ENCODE measurements at regions not wholly inside any gene's neighbourhood (a gene's known extent, or its start where the extent isn't known, plus 50 kb on each side); places are given as distances from the start of the nearest gene placed in this dataset.
"Not testable (repeated sequence)": the region's sequence is repeated elsewhere in the genome, so short reads cannot be mapped to it uniquely, and the experiment has no call there.

- Histone ChIP-seq H3K9me3 (ENCODE audit: control insufficient read depth, low read length) (peaks cover 5% of the 10 kb centered on the region), H3K9ac (ENCODE audit: low read length) (no peak overlapping the region), H3K4me3 (ENCODE audit: low read length) (no peak overlapping the region), H3K27me3 (replicated peaks; ENCODE audit: control insufficient read depth, insufficient read depth, low read length) (no peaks in the 10 kb centered on the region), H3K4me1 (ENCODE audit: control insufficient read depth, insufficient read depth, low read length) (no peaks in the 10 kb centered on the region), H3K36me3 (ENCODE audit: control insufficient read depth, insufficient read depth, low read length, severe bottlenecking) (no peaks in the 10 kb centered on the region)
- DNase-seq (ENCODE audit: low read depth): no peak
These were observed 93.6 kb upstream of the TMTC2 start for GRCh38 chr12:82593143-82593542.

GRCh38 chr12:82593901-82594396 is 92.8 kb upstream of the TMTC2 start:
- no peaks in the 10 kb centered on the region for H3K27me3 ChIP-seq (replicated peaks; ENCODE audit: control insufficient read depth, insufficient read depth, low read length)
- no peak overlapping the region for H3K9ac ChIP-seq (ENCODE audit: low read length)
- H3K4me3 ChIP-seq (ENCODE audit: low read length): no peak overlapping the region
- H3K4me1 ChIP-seq (ENCODE audit: control insufficient read depth, insufficient read depth, low read length): no peaks in the 10 kb centered on the region
- no peaks in the 10 kb centered on the region for H3K9me3 ChIP-seq (ENCODE audit: control insufficient read depth, low read length)
- DNase-seq (ENCODE audit: low read depth): no peak
- H3K36me3 ChIP-seq (ENCODE audit: control insufficient read depth, insufficient read depth, low read length, severe bottlenecking): no peaks in the 10 kb centered on the region

- H3K36me3 ChIP-seq (ENCODE audit: control insufficient read depth, insufficient read depth, low read length, severe bottlenecking): no peaks in the 10 kb centered on the region
- no peak for DNase-seq (ENCODE audit: low read depth)
- H3K27me3 ChIP-seq (replicated peaks; ENCODE audit: control insufficient read depth, insufficient read depth, low read length): no peaks in the 10 kb centered on the region
These were observed 90.8 kb upstream of the TMTC2 start for GRCh38 chr12:82595941-82596340.

GRCh38 chr12:82596483-82596882 is 90.2 kb upstream of the TMTC2 start:
- DNase-seq (ENCODE audit: low read depth): no peak
- no peaks in the 10 kb centered on the region for H3K27me3 ChIP-seq (replicated peaks; ENCODE audit: control insufficient read depth, insufficient read depth, low read length)
- H3K9me3 ChIP-seq (ENCODE audit: control insufficient read depth, low read length): no peaks in the 10 kb centered on the region
- no peaks in the 10 kb centered on the region for H3K36me3 ChIP-seq (ENCODE audit: control insufficient read depth, insufficient read depth, low read length, severe bottlenecking)
- H3K9ac ChIP-seq (ENCODE audit: low read length): no peak overlapping the region
- H3K4me3 ChIP-seq (ENCODE audit: low read length): no peak overlapping the region
- H3K4me1 ChIP-seq (ENCODE audit: control insufficient read depth, insufficient read depth, low read length): no peaks in the 10 kb centered on the region

More at GRCh38 chr12:82595941-82596340, 90.8 kb upstream of the TMTC2 start:
- H3K4me1 ChIP-seq (ENCODE audit: control insufficient read depth, insufficient read depth, low read length): no peaks in the 10 kb centered on the region
- no peak overlapping the region for H3K4me3 ChIP-seq (ENCODE audit: low read length)
- no peaks in the 10 kb centered on the region for H3K9me3 ChIP-seq (ENCODE audit: control insufficient read depth, low read length)
- no peak overlapping the region for H3K9ac ChIP-seq (ENCODE audit: low read length)

- Histone ChIP-seq H3K27me3 (replicated peaks; ENCODE audit: control insufficient read depth, insufficient read depth, low read length) (no peaks in the 10 kb centered on the region), H3K4me3 (ENCODE audit: low read length) (no peak overlapping the region), H3K4me1 (ENCODE audit: control insufficient read depth, insufficient read depth, low read length) (no peaks in the 10 kb centered on the region), H3K9me3 (ENCODE audit: control insufficient read depth, low read length) (no peaks in the 10 kb centered on the region), H3K36me3 (ENCODE audit: control insufficient read depth, insufficient read depth, low read length, severe bottlenecking) (no peaks in the 10 kb centered on the region), H3K9ac (ENCODE audit: low read length) (no peak overlapping the region)
- peak; percentile 43 for DNase-seq (ENCODE audit: low read depth)
These were observed 86.3 kb upstream of the TMTC2 start for GRCh38 chr12:82600379-82600778.

GRCh38 chr12:82603647-82604046 is 83.1 kb upstream of the TMTC2 start:
- not testable (repeated sequence) for H3K4me1 ChIP-seq (ENCODE audit: control insufficient read depth, insufficient read depth, low read length); H3K36me3 ChIP-seq (ENCODE audit: control insufficient read depth, insufficient read depth, low read length, severe bottlenecking); H3K9me3 ChIP-seq (ENCODE audit: control insufficient read depth, low read length); DNase-seq (ENCODE audit: low read depth); H3K4me3 ChIP-seq (ENCODE audit: low read length); H3K9ac ChIP-seq (ENCODE audit: low read length); H3K27me3 ChIP-seq (replicated peaks; ENCODE audit: control insufficient read depth, insufficient read depth, low read length)

- DNase-seq (ENCODE audit: low read depth): no peak
- Histone ChIP-seq H3K36me3 (ENCODE audit: control insufficient read depth, insufficient read depth, low read length, severe bottlenecking) (no peaks in the 10 kb centered on the region), H3K4me1 (ENCODE audit: control insufficient read depth, insufficient read depth, low read length) (peaks cover 3% of the 10 kb centered on the region), H3K9ac (ENCODE audit: low read length) (no peak overlapping the region), H3K9me3 (ENCODE audit: control insufficient read depth, low read length) (no peaks in the 10 kb centered on the region), H3K4me3 (ENCODE audit: low read length) (no peak overlapping the region), H3K27me3 (replicated peaks; ENCODE audit: control insufficient read depth, insufficient read depth, low read length) (no peaks in the 10 kb centered on the region)
These were observed 81.6 kb upstream of the TMTC2 start for GRCh38 chr12:82605115-82605514.

GRCh38 chr12:82608706-82609105 is 78.0 kb upstream of the TMTC2 start:
- peak; percentile 73 for DNase-seq (ENCODE audit: low read depth)
- Histone ChIP-seq H3K27me3 (replicated peaks; ENCODE audit: control insufficient read depth, insufficient read depth, low read length) (no peaks in the 10 kb centered on the region), H3K36me3 (ENCODE audit: control insufficient read depth, insufficient read depth, low read length, severe bottlenecking) (no peaks in the 10 kb centered on the region), H3K9ac (ENCODE audit: low read length) (no peak overlapping the region), H3K4me3 (ENCODE audit: low read length) (no peak overlapping the region), H3K4me1 (ENCODE audit: control insufficient read depth, insufficient read depth, low read length) (peaks cover 3% of the 10 kb centered on the region), H3K9me3 (ENCODE audit: control insufficient read depth, low read length) (no peaks in the 10 kb centered on the region)

- H3K27me3 ChIP-seq (replicated peaks; ENCODE audit: control insufficient read depth, insufficient read depth, low read length): no peaks in the 10 kb centered on the region
- no peak overlapping the region for H3K4me3 ChIP-seq (ENCODE audit: low read length)
- no peaks in the 10 kb centered on the region for H3K9me3 ChIP-seq (ENCODE audit: control insufficient read depth, low read length)
- H3K9ac ChIP-seq (ENCODE audit: low read length): no peak overlapping the region
- no peak for DNase-seq (ENCODE audit: low read depth)
- H3K36me3 ChIP-seq (ENCODE audit: control insufficient read depth, insufficient read depth, low read length, severe bottlenecking): no peaks in the 10 kb centered on the region
- peaks cover 3% of the 10 kb centered on the region for H3K4me1 ChIP-seq (ENCODE audit: control insufficient read depth, insufficient read depth, low read length)
These were observed 77.3 kb upstream of the TMTC2 start for GRCh38 chr12:82609234-82609914.

GRCh38 chr12:82619644-82620043 is 67.1 kb upstream of the TMTC2 start:
- Histone ChIP-seq H3K9me3 (ENCODE audit: control insufficient read depth, low read length) (no peaks in the 10 kb centered on the region), H3K4me1 (ENCODE audit: control insufficient read depth, insufficient read depth, low read length) (no peaks in the 10 kb centered on the region), H3K36me3 (ENCODE audit: control insufficient read depth, insufficient read depth, low read length, severe bottlenecking) (no peaks in the 10 kb centered on the region), H3K9ac (ENCODE audit: low read length) (no peak overlapping the region), H3K27me3 (replicated peaks; ENCODE audit: control insufficient read depth, insufficient read depth, low read length) (no peaks in the 10 kb centered on the region), H3K4me3 (ENCODE audit: low read length) (no peak overlapping the region)
- no peak for DNase-seq (ENCODE audit: low read depth)

- H3K4me1 ChIP-seq (ENCODE audit: control insufficient read depth, insufficient read depth, low read length): no peaks in the 10 kb centered on the region
- H3K9ac ChIP-seq (ENCODE audit: low read length): no peak overlapping the region
- H3K9me3 ChIP-seq (ENCODE audit: control insufficient read depth, low read length): no peaks in the 10 kb centered on the region
- no peak for DNase-seq (ENCODE audit: low read depth)
- H3K27me3 ChIP-seq (replicated peaks; ENCODE audit: control insufficient read depth, insufficient read depth, low read length): no peaks in the 10 kb centered on the region
- H3K36me3 ChIP-seq (ENCODE audit: control insufficient read depth, insufficient read depth, low read length, severe bottlenecking): no peaks in the 10 kb centered on the region
- H3K4me3 ChIP-seq (ENCODE audit: low read length): no peak overlapping the region
These were observed 65.8 kb upstream of the TMTC2 start for GRCh38 chr12:82620917-82621316.

- no peaks in the 10 kb centered on the region for H3K36me3 ChIP-seq (ENCODE audit: control insufficient read depth, insufficient read depth, low read length, severe bottlenecking)
- no peaks in the 10 kb centered on the region for H3K9me3 ChIP-seq (ENCODE audit: control insufficient read depth, low read length)
- H3K4me3 ChIP-seq (ENCODE audit: low read length): no peak overlapping the region
- H3K4me1 ChIP-seq (ENCODE audit: control insufficient read depth, insufficient read depth, low read length): no peaks in the 10 kb centered on the region
- H3K27me3 ChIP-seq (replicated peaks; ENCODE audit: control insufficient read depth, insufficient read depth, low read length): no peaks in the 10 kb centered on the region
- no peak for DNase-seq (ENCODE audit: low read depth)
- H3K9ac ChIP-seq (ENCODE audit: low read length): no peak overlapping the region
These were observed 61.2 kb upstream of the TMTC2 start for GRCh38 chr12:82625523-82625922.
